ENCODE measurements at regions not wholly inside any gene's neighbourhood (a gene's known extent, or its start where the extent isn't known, plus 50 kb on each side); places are given as distances from the start of the nearest gene placed in this dataset.
"Not testable (repeated sequence)": the region's sequence is repeated elsewhere in the genome, so short reads cannot be mapped to it uniquely, and the experiment has no call there.

GRCh38 chr2:87229964-87230363, 208.3 kb upstream of the PLGLB1 start:
- H3K27ac ChIP-seq (ENCODE audit: low read length); DNase-seq; H3K4me1 ChIP-seq (ENCODE audit: control insufficient read depth, insufficient read depth, low read length); H3K36me3 ChIP-seq (ENCODE audit: control insufficient read depth, insufficient read depth, low read length); H3K4me3 ChIP-seq (ENCODE audit: low read length); H3K9me3 ChIP-seq (replicated peaks; ENCODE audit: control insufficient read depth, low read depth, low read length); H3K27me3 ChIP-seq (ENCODE audit: control insufficient read depth, insufficient read depth, low read length): not testable (repeated sequence)
- WGBS (ENCODE audit: insufficient coverage), result no CpG with 5 or more reads among the region's 4 CpGs

- H3K9me3 ChIP-seq (replicated peaks; ENCODE audit: control insufficient read depth, low read depth, low read length); H3K27me3 ChIP-seq (ENCODE audit: control insufficient read depth, insufficient read depth, low read length); H3K36me3 ChIP-seq (ENCODE audit: control insufficient read depth, insufficient read depth, low read length); H3K27ac ChIP-seq (ENCODE audit: low read length); H3K4me1 ChIP-seq (ENCODE audit: control insufficient read depth, insufficient read depth, low read length); DNase-seq; H3K4me3 ChIP-seq (ENCODE audit: low read length): not testable (repeated sequence)
- WGBS (ENCODE audit: insufficient coverage), result no CpG with 5 or more reads among the region's 8 CpGs
Measured at GRCh38 chr2:87235333-87235981, 213.8 kb upstream of the PLGLB1 start.

GRCh38 chr2:87237570-87238336, 216.1 kb upstream of the PLGLB1 start:
- H3K27ac ChIP-seq (ENCODE audit: low read length); H3K4me3 ChIP-seq (ENCODE audit: low read length); H3K36me3 ChIP-seq (ENCODE audit: control insufficient read depth, insufficient read depth, low read length); H3K9me3 ChIP-seq (replicated peaks; ENCODE audit: control insufficient read depth, low read depth, low read length); DNase-seq; H3K27me3 ChIP-seq (ENCODE audit: control insufficient read depth, insufficient read depth, low read length); H3K4me1 ChIP-seq (ENCODE audit: control insufficient read depth, insufficient read depth, low read length): not testable (repeated sequence)
- 38% methylated on average over 5 of the region's 15 CpGs for WGBS (ENCODE audit: insufficient coverage)

- H3K4me1 ChIP-seq (ENCODE audit: control insufficient read depth, insufficient read depth, low read length); H3K4me3 ChIP-seq (ENCODE audit: low read length); H3K27ac ChIP-seq (ENCODE audit: low read length); H3K27me3 ChIP-seq (ENCODE audit: control insufficient read depth, insufficient read depth, low read length); DNase-seq; H3K36me3 ChIP-seq (ENCODE audit: control insufficient read depth, insufficient read depth, low read length); H3K9me3 ChIP-seq (replicated peaks; ENCODE audit: control insufficient read depth, low read depth, low read length): not testable (repeated sequence)
- WGBS (ENCODE audit: insufficient coverage), result no CpG with 5 or more reads among the region's 8 CpGs
Measured at GRCh38 chr2:87239558-87240215, 218.0 kb upstream of the PLGLB1 start.

DNA sequence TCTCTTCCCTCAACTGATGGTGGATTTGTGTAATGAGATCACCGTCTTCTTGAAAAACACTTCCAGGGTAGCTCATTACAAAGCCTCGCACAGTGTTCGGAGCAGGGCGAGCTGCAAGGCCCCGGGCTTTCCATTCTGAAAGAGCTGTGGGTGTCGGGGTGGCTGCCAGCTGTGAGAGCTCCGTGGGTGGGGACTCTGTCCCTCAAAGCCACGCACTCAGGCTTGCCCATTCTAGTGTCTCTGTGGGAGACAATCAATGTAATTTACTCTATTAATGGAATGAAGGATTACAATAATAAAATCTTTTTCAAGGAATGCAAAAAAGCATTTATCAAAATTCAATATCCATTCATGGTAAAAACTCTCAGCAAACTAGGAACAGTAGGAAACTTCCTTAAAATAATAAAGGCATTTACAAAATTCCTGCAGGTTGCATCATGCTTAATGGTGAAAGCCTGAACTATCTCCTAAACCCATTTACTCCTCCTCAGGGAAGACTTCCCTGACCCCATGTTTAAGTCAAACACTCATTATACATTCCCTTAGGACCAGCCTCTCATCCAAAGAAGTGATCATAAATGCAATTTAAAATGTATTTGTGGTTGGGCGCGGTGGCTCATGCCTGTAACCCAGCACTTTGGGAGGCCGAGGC, 224.5 kb upstream of the PLGLB1 start:
- no CpG with 5 or more reads among the region's 11 CpGs for WGBS (ENCODE audit: insufficient coverage)
- H3K27ac ChIP-seq (ENCODE audit: low read length); H3K9me3 ChIP-seq (replicated peaks; ENCODE audit: control insufficient read depth, low read depth, low read length); H3K27me3 ChIP-seq (ENCODE audit: control insufficient read depth, insufficient read depth, low read length); H3K4me3 ChIP-seq (ENCODE audit: low read length); DNase-seq; H3K36me3 ChIP-seq (ENCODE audit: control insufficient read depth, insufficient read depth, low read length); H3K4me1 ChIP-seq (ENCODE audit: control insufficient read depth, insufficient read depth, low read length): not testable (repeated sequence)

- H3K4me1 ChIP-seq (ENCODE audit: control insufficient read depth, insufficient read depth, low read length); DNase-seq; H3K27me3 ChIP-seq (ENCODE audit: control insufficient read depth, insufficient read depth, low read length); H3K4me3 ChIP-seq (ENCODE audit: low read length); H3K27ac ChIP-seq (ENCODE audit: low read length); H3K9me3 ChIP-seq (replicated peaks; ENCODE audit: control insufficient read depth, low read depth, low read length); H3K36me3 ChIP-seq (ENCODE audit: control insufficient read depth, insufficient read depth, low read length): not testable (repeated sequence)
- no CpG with 5 or more reads among the region's 5 CpGs for WGBS (ENCODE audit: insufficient coverage)
Measured at GRCh38 chr2:87252046-87252445, 230.4 kb upstream of the PLGLB1 start.

DNA sequence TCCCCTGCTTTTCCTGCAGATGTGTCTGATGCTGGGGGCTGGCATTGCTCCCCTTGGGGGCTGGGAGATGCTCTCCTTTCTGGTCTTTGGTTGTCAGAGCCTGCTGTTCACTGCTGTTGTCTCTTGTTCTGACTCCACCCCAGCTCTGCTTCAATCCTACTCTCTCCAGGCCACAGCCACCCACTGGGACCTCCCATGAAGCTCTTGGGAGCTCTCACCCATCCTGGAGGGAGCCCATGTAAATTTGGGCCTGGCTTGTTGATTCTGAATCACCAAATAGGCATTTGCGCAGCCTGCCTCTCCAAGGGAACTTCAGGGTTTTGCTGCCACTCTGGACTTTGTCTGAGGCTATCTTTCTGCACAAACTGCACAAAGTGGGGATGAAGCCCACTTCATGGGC, 232.9 kb upstream of the PLGLB1 start:
- DNase-seq; H3K9me3 ChIP-seq (replicated peaks; ENCODE audit: control insufficient read depth, low read depth, low read length); H3K4me1 ChIP-seq (ENCODE audit: control insufficient read depth, insufficient read depth, low read length); H3K27me3 ChIP-seq (ENCODE audit: control insufficient read depth, insufficient read depth, low read length); H3K27ac ChIP-seq (ENCODE audit: low read length); H3K4me3 ChIP-seq (ENCODE audit: low read length); H3K36me3 ChIP-seq (ENCODE audit: control insufficient read depth, insufficient read depth, low read length): not testable (repeated sequence)
- WGBS (ENCODE audit: insufficient coverage), result no CpG with 5 or more reads among the region's 1 CpG

DNA sequence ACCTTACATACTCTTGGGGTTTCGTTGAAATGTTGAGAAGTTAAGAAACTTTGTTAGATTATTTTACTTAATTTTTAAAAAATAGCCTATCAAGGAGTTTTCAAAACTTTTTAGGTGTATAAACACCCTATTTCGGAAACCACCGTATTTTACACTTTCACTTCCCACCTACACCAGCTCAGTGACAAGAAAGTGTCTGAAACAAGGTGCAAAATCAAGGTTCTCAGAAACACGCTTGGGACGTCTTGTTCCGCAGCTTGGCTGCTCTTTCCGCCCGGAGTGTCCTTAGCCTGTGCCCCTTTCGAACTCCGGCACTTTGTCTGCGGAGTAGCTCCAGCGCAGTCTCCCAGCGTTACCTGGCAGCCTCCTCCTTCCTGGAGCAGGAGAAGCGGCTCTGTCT, 233.8 kb upstream of the PLGLB1 start:
- not testable (repeated sequence) for H3K9me3 ChIP-seq (replicated peaks; ENCODE audit: control insufficient read depth, low read depth, low read length); H3K27ac ChIP-seq (ENCODE audit: low read length); H3K4me1 ChIP-seq (ENCODE audit: control insufficient read depth, insufficient read depth, low read length); H3K4me3 ChIP-seq (ENCODE audit: low read length); H3K27me3 ChIP-seq (ENCODE audit: control insufficient read depth, insufficient read depth, low read length); DNase-seq; H3K36me3 ChIP-seq (ENCODE audit: control insufficient read depth, insufficient read depth, low read length)
- no CpG with 5 or more reads among the region's 14 CpGs for WGBS (ENCODE audit: insufficient coverage)

- H3K36me3 ChIP-seq (ENCODE audit: control insufficient read depth, insufficient read depth, low read length); H3K9me3 ChIP-seq (replicated peaks; ENCODE audit: control insufficient read depth, low read depth, low read length); H3K4me1 ChIP-seq (ENCODE audit: control insufficient read depth, insufficient read depth, low read length); H3K27me3 ChIP-seq (ENCODE audit: control insufficient read depth, insufficient read depth, low read length); DNase-seq; H3K27ac ChIP-seq (ENCODE audit: low read length); H3K4me3 ChIP-seq (ENCODE audit: low read length): not testable (repeated sequence)
- WGBS (ENCODE audit: insufficient coverage), result no CpG with 5 or more reads among the region's 7 CpGs
Measured at GRCh38 chr2:87258887-87259286, 237.2 kb upstream of the PLGLB1 start.

DNA sequence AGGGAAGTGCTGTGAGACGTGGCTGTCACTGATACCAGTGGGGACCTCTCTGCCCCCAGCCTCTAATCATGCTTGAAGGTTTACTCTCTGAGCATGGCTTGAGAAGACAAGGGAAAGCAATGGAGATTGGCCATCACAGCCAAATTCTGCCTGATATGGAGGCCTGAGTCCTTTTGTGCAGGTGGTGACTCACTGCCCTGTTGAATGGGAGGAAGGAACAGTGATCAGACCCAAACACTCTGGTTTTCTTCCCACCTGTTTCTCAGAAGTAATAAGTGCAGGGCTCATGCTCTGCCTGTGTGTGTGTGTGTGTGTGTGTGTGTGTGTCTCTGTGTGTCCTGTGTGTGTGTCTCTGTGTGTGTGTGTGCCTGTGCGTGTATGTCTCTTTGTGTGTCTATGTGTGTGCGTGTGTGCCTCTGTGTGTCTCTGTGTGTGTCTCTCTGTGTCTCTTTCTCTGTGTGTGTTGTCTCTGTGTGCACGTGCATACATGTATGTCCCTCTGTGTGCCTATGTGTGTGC, 240.6 kb upstream of the PLGLB1 start:
- not testable (repeated sequence) for H3K27me3 ChIP-seq (ENCODE audit: control insufficient read depth, insufficient read depth, low read length); H3K4me3 ChIP-seq (ENCODE audit: low read length); H3K27ac ChIP-seq (ENCODE audit: low read length); H3K4me1 ChIP-seq (ENCODE audit: control insufficient read depth, insufficient read depth, low read length); H3K36me3 ChIP-seq (ENCODE audit: control insufficient read depth, insufficient read depth, low read length); H3K9me3 ChIP-seq (replicated peaks; ENCODE audit: control insufficient read depth, low read depth, low read length); DNase-seq
- no CpG with 5 or more reads among the region's 4 CpGs for WGBS (ENCODE audit: insufficient coverage)
